ENCODE measurements at regions not wholly inside any gene's neighbourhood (a gene's known extent, or its start where the extent isn't known, plus 50 kb on each side); places are given as distances from the start of the nearest gene placed in this dataset.
A peak's percentile ranks its signal among the peaks of the same experiment; 100 is the strongest.

GRCh38 chr5:68698025-68698940 lies 395.5 kb upstream of the SLC30A5 start:
- Histone ChIP-seq H3K4me3 (no peak overlapping the region), H3K9ac (ENCODE audit: insufficient read length) (no peak overlapping the region), H3K36me3 (ENCODE audit: insufficient read depth, low read length) (no peaks in the 10 kb centered on the region), H3K27ac (no peak overlapping the region), H3K9me3 (ENCODE audit: low read depth, low read length) (no peaks in the 10 kb centered on the region)
- no peak for DNase-seq (ENCODE audit: low read depth, low spot score)
- TF ChIP-seq FOXP2 (optimal IDR thresholded peaks at IDR 0.05; ENCODE audit: control extremely low read depth, extremely low read length, insufficient read depth) (no peak), EZH2 (IDR thresholded peaks at IDR 0.05) (no peak), POLR2AphosphoS5 (IDR thresholded peaks at IDR 0.05; ENCODE audit: borderline replicate concordance, low read depth, low read length) (no peak)

- no peak for DNase-seq (ENCODE audit: low read depth, low spot score)
- TF ChIP-seq POLR2AphosphoS5 (IDR thresholded peaks at IDR 0.05; ENCODE audit: borderline replicate concordance, low read depth, low read length) (no peak), EZH2 (IDR thresholded peaks at IDR 0.05) (no peak), FOXP2 (optimal IDR thresholded peaks at IDR 0.05; ENCODE audit: control extremely low read depth, extremely low read length, insufficient read depth) (no peak)
These were observed 393.8 kb upstream of the SLC30A5 start for GRCh38 chr5:68699966-68700365.

GRCh38 chr5:68707575-68707974 lies 386.2 kb upstream of the SLC30A5 start:
- no peak for DNase-seq (ENCODE audit: low read depth, low spot score)
- no peak overlapping the region for H3K4me3 ChIP-seq
- H3K9ac ChIP-seq (ENCODE audit: insufficient read length) = no peak overlapping the region
- no peak overlapping the region; the same call in 1 of the 2 replicates for H3K27ac ChIP-seq
- TF ChIP-seq EZH2 (IDR thresholded peaks at IDR 0.05) (no peak), FOXP2 (optimal IDR thresholded peaks at IDR 0.05; ENCODE audit: control extremely low read depth, extremely low read length, insufficient read depth) (no peak), POLR2AphosphoS5 (IDR thresholded peaks at IDR 0.05; ENCODE audit: borderline replicate concordance, low read depth, low read length) (no peak)
- H3K36me3 ChIP-seq (ENCODE audit: insufficient read depth, low read length) = no peaks in the 10 kb centered on the region
- H3K9me3 ChIP-seq (ENCODE audit: low read depth, low read length) = no peaks in the 10 kb centered on the region

More at GRCh38 chr5:68699966-68700365, 393.8 kb upstream of the SLC30A5 start:
- Histone ChIP-seq H3K36me3 (ENCODE audit: insufficient read depth, low read length) (no peaks in the 10 kb centered on the region), H3K27ac (no peak overlapping the region), H3K9me3 (ENCODE audit: low read depth, low read length) (no peaks in the 10 kb centered on the region), H3K9ac (ENCODE audit: insufficient read length) (no peak overlapping the region), H3K4me3 (no peak overlapping the region)

GRCh38 chr5:68708156-68708841 lies 385.5 kb upstream of the SLC30A5 start:
- H3K9ac ChIP-seq (ENCODE audit: insufficient read length) = no peak overlapping the region
- H3K36me3 ChIP-seq (ENCODE audit: insufficient read depth, low read length) = no peaks in the 10 kb centered on the region
- no peaks in the 10 kb centered on the region for H3K9me3 ChIP-seq (ENCODE audit: low read depth, low read length)
- TF ChIP-seq POLR2AphosphoS5 (IDR thresholded peaks at IDR 0.05; ENCODE audit: borderline replicate concordance, low read depth, low read length) (no peak; the same call in 1 of the 2 replicates), EZH2 (IDR thresholded peaks at IDR 0.05) (no peak), FOXP2 (optimal IDR thresholded peaks at IDR 0.05; ENCODE audit: control extremely low read depth, extremely low read length, insufficient read depth) (no peak)
- peak overlapping the region; percentile 74 for H3K27ac ChIP-seq
- H3K4me3 ChIP-seq = 0 out of 2 replicates have a peak overlapping the region, but pooled peaks have one; percentile 14
- no peak for DNase-seq (ENCODE audit: low read depth, low spot score)

GRCh38 chr5:68708842-68709170 lies 385.0 kb upstream of the SLC30A5 start:
- H3K9ac ChIP-seq (ENCODE audit: insufficient read length) = no peak overlapping the region
- peak overlapping the region; percentile 74 for H3K27ac ChIP-seq
- no peak for DNase-seq (ENCODE audit: low read depth, low spot score)
- H3K9me3 ChIP-seq (ENCODE audit: low read depth, low read length) = no peaks in the 10 kb centered on the region
- 0 out of 2 replicates have a peak overlapping the region, but pooled peaks have one; percentile 14 for H3K4me3 ChIP-seq
- TF ChIP-seq EZH2 (IDR thresholded peaks at IDR 0.05) (no peak), POLR2AphosphoS5 (IDR thresholded peaks at IDR 0.05; ENCODE audit: borderline replicate concordance, low read depth, low read length) (no peak)
- no peaks in the 10 kb centered on the region for H3K36me3 ChIP-seq (ENCODE audit: insufficient read depth, low read length)

- H3K27ac ChIP-seq = peak overlapping the region; percentile 74
- no peaks in the 10 kb centered on the region for H3K36me3 ChIP-seq (ENCODE audit: insufficient read depth, low read length)
- no peak for DNase-seq (ENCODE audit: low read depth, low spot score)
- no peak overlapping the region for H3K9ac ChIP-seq (ENCODE audit: insufficient read length)
- no peak overlapping the region for H3K4me3 ChIP-seq
- H3K9me3 ChIP-seq (ENCODE audit: low read depth, low read length) = no peaks in the 10 kb centered on the region
- TF ChIP-seq POLR2AphosphoS5 (IDR thresholded peaks at IDR 0.05; ENCODE audit: borderline replicate concordance, low read depth, low read length) (no peak), FOXP2 (optimal IDR thresholded peaks at IDR 0.05; ENCODE audit: control extremely low read depth, extremely low read length, insufficient read depth) (no peak), EZH2 (IDR thresholded peaks at IDR 0.05) (no peak)
These were observed 384.6 kb upstream of the SLC30A5 start for GRCh38 chr5:68709239-68709638.

- DNase-seq (ENCODE audit: low read depth, low spot score) = no peak
- no peak overlapping the region for H3K9ac ChIP-seq (ENCODE audit: insufficient read length)
- no peaks in the 10 kb centered on the region for H3K36me3 ChIP-seq (ENCODE audit: insufficient read depth, low read length)
- H3K27ac ChIP-seq = peak overlapping the region; percentile 44; the same call in 1 of the 2 replicates
- no peak overlapping the region for H3K4me3 ChIP-seq
- TF ChIP-seq FOXP2 (optimal IDR thresholded peaks at IDR 0.05; ENCODE audit: control extremely low read depth, extremely low read length, insufficient read depth) (no peak), POLR2AphosphoS5 (IDR thresholded peaks at IDR 0.05; ENCODE audit: borderline replicate concordance, low read depth, low read length) (no peak), EZH2 (IDR thresholded peaks at IDR 0.05) (no peak)
- H3K9me3 ChIP-seq (ENCODE audit: low read depth, low read length) = no peaks in the 10 kb centered on the region
These were observed 383.3 kb upstream of the SLC30A5 start for GRCh38 chr5:68710514-68710913.
